NCI-H1930 (cell line): ENCODE measurements at regions not wholly inside any gene's neighbourhood (a gene's known extent, or its start where the extent isn't known, plus 50 kb on each side); places are given as distances from the start of the nearest gene placed in this dataset.
"Not testable (repeated sequence)": the region's sequence is repeated elsewhere in the genome, so short reads cannot be mapped to it uniquely, and the experiment has no call there.

Experiments used
- DNase-seq, 2 experiments: peaks; one replicate each; lab custom pipeline; 2025; lab: John Stamatoyannopoulos, UW

- no peak for DNase-seq
Observed at GRCh38 chr2:238502088-238502810, 75.5 kb downstream of the ASB1 start.

DNA sequence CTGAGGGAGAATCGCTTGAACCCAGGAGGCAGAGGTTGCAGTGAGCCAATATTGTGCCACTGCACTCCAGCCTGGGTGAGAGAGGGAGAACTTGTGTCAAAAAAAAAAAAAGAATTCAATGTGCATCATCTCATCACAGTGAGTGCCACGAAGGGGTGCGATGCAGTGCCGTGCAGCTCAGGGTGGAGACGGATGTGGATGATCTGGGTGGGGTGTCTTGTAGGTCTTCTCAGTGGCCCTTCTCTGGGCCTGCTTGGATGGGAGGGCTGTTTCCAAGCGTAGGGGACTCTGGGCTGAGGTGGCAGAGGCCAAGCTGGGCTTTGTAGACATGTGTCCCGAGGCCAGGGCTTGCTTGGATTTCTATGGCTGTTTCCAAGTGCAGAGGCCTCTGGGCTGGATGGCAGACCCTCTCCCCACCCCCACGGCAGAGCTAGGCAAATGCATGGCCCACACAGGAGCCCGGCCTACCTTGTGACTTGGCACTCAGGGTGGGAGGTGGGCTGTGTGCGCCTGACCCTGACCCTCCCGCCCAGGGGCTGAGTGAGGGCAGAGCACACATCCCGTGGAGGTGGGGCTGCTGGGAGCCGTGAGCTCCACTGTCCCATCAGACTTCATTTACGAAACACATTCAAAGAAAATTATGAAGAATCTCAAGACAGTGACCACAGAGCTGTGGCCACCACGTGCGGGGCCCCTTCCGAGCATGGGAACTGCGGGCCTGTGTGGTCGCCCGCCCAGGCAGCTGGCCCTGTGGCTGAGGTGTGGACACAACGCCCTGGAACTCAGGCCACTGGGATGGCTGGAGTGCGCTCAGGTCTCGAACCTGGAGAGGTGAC is 76.4 kb downstream of the ASB1 start:
- no peak for DNase-seq

- no peak for DNase-seq
Observed at GRCh38 chr2:238504181-238504931, 77.6 kb downstream of the ASB1 start.

GRCh38 chr2:238505119-238505891 is 78.6 kb downstream of the ASB1 start:
- no peak for DNase-seq

GRCh38 chr2:238505892-238506280 is 79.2 kb downstream of the ASB1 start:
- DNase-seq: no peak

DNA sequence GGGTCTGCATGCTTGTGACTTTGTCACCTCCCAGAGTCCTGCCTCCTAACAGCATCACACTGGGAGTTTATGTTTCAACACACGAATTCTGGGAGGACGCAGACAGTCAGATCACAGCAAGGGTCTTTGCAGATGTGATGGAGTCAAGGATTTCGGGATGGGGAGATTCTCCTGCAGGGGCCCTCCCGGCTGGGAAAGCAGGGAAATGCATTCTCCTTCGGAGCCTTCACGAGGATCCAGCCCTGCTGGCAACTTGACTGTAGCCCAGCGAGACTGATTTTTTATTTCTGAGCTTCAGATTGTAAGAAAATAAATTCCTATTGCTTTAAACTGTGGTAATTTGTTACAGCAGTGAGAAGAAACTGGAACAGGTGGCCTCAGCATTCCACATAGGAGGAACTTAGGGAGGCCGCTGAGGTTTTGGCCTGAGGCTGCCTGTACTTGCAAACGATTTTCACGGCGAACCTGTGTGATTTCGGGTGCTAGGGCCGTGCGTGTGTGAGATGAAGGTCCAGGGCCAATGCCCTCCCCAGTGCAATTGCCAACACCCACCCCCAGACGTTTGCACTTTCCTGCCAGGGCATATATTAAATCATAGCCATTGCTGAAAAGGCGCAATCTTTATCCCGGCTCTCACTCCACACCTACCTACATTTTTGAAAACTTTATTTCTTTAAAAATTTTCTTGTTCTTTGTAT is 79.8 kb downstream of the ASB1 start:
- DNase-seq: no peak

DNA sequence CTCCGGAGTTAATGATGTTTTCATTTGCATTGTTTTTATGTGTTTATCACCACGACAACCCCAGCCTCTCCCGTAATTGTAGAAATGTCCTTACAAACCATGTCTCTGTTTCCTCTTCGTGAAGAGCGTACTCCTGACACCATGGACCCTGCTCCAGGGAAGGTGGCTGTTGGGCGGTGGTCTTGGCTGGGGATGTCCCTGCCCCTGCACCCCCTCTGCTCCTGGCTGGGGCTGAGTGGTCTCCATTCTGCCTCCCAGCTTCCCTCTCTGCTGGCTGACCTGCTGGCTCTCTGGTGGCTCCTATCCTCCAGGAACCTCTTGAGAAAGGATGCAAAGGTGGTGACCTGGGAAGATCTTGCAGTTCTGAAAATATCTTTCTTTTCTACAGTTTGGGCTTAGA is 81.1 kb downstream of the ASB1 start:
- no peak for DNase-seq

- no peak for DNase-seq
Observed at GRCh38 chr2:238509151-238509835, 82.6 kb downstream of the ASB1 start.

DNA sequence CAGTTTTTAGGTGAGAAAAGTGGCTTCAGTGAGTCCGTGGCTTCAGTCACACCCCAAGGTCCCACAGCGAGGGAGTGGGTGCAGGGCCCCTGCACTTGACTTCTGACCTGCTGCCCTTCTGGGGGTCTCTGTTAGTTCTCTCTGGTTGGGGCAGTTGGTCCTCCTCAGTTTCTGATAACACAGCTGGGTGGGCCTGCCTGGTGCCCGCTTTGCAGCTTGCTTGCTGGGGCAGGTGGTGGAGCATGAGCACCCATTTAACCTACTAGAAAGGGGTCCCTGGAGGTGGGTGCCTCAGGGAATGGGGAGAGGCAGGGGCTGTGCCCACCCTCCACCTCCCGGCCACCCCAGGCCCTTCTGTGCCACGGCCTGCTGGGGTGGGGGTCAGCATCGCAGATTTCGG is 83.2 kb downstream of the ASB1 start:
- no peak for DNase-seq

DNA sequence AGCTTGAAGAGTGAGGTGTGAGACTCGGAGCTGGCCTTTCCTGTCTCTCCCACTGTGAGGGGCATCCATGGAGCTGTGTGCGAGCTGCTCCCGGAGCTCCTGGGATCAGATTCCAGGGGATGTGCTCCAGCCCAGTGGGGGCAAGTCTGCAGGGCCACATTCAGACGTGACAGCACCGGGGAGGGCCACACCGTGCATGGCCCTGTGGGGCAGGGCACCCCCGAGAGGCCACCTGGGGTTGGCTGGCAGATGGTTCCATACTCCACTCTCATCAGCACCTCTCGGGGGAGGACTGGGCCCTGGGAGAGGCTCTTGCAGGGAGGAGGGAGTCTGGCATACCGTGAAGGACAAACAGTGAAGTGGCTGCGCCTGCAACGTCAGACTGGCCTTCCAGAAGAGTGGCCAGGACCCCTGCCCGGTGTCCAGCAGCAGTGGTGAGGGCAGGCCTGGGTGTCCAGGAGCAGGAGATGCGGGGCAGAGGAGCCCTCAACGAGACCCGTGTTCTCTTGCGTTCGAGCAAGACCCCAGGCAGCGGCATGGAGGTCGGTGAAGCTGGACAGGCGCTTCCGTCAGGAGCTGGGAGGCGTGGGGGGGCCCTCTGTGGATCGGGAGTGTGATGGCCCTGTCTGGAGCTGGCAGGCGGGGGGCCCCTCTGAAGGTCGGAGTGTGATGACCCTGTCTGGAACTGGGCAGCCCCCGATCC is 84.3 kb downstream of the ASB1 start:
- no peak for DNase-seq

DNA sequence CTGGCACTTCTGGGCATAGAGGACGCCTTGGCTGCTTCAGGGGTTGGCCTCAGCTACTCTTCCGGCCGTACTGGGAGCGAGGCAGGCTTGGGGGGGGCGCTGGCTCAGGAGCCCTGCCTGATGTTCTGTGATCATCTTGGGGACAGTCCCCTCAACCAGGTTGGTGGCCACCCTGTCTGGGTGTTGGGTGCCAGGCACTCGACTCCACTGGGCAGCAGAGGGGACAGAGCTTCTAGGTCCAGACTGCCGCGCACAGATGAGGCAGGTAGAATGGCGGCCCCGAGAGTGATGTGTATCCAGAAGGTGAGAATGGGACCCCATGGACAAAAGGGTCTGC is 84.9 kb downstream of the ASB1 start:
- no peak for DNase-seq

- DNase-seq: no peak
Observed at GRCh38 chr2:238512247-238512867, 85.6 kb downstream of the ASB1 start.

- no peak for DNase-seq
Observed at GRCh38 chr2:238513346-238513745, 86.6 kb downstream of the ASB1 start.

DNA sequence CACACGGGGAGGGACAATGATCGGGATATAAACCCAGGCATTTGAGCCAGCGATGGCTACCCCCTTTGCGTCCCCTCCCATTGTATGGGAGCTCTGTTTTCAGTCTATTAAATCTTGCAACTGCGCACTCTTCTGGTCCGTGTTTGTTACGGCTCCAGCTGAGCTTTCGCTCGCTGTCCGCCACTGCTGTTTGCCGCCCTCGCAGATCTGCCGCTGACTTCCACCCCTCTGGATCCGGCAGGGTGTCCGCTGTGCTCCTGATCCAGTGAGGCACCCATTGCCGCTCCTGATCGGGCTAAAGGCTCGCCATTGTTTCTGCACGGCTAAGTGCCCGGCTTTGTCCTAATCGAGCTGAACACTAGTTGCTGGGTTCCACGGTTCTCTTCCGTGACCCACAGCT is 87.3 kb downstream of the ASB1 start:
- DNase-seq: not testable (repeated sequence)

- DNase-seq: no peak
Observed at GRCh38 chr2:238515377-238515776, 88.7 kb downstream of the ASB1 start.

DNA sequence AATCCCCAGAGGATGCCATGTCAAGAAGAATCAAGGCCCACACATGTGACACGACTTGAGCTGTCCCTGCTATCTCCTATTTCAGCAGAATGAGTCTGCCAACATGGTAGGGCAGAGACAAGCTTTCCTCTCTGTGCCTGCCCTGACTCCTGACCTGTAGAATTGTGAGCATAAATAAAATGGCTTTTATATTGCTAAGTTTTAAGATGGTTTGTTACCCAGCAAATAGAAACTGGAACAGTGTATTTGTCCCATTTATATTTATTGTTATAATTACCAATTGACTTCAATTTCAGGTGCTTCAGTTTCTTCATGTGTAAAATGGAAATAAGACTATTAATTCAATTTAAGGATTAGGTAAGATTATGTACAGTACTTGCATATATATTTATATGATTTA is 90.5 kb downstream of the ASB1 start:
- DNase-seq: no peak

GRCh38 chr2:238518172-238518820 is 91.6 kb downstream of the ASB1 start:
- no peak for DNase-seq

DNA sequence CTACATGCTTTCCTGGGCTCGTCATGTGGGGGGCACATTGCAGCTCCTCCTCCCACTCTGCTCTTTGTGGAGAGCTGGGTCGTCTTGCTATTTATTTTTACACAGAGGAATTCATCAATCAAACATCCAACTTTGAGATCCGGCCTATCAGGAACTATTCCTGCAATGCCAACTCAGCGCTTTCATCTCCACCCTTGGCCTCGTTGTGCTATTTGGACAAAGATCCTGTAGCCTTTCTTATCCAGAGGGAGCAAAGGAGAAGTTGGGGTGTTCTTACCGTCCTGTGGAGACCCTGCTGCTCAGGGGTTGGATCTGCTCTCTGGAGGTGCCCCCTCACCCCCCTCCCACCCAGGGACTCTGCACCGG is 92.1 kb downstream of the ASB1 start:
- DNase-seq: no peak

DNA sequence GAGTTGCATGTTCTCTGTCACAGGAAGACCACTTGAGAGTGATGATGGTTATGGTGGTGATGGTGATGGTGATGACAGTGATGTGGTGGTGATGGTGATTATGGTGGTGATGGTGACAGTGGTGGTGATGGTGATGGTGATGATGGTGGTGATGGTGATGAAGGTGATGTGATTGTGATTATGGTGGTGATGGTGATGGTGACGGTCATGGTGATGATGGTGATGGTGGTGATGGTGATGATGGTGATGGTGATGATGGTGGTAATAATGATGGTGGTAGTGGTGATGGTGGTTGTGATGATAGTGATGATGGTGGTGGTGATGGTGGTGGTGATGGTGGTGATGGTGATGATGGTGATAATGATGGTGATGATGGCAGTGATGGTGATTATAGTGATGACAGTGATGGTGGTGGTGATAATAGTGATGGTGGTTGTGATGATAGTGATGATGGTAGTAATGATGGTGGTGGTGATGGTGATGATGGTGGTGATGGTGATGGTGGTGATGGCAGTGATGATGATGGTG is 93.7 kb downstream of the ASB1 start:
- DNase-seq: no peak
